Neural progenitor cell (in vitro differentiated cells): ENCODE measurements at regions not wholly inside any gene's neighbourhood (a gene's known extent, or its start where the extent isn't known, plus 50 kb on each side); places are given as distances from the start of the nearest gene placed in this dataset.
"Not testable (repeated sequence)": the region's sequence is repeated elsewhere in the genome, so short reads cannot be mapped to it uniquely, and the experiment has no call there.

Experiments used
- EZH2 ChIP-seq: fragments of 200-600 bp; sonication (generic); IDR thresholded peaks from 2 replicates; pipeline ENCODE4 v1.6.1; 2017; ENCODE audit warnings: antibody characterized with exemption, mild to moderate bottlenecking, moderate library complexity
- TF ChIP-seq, protein P1 (sequence below): fragments of 200-600 bp; sonication (generic); IDR thresholded peaks from 2 replicates; pipeline ENCODE4 v1.5.1; 2017; ENCODE audit warnings: antibody characterized with exemption, mild to moderate bottlenecking

DNA sequence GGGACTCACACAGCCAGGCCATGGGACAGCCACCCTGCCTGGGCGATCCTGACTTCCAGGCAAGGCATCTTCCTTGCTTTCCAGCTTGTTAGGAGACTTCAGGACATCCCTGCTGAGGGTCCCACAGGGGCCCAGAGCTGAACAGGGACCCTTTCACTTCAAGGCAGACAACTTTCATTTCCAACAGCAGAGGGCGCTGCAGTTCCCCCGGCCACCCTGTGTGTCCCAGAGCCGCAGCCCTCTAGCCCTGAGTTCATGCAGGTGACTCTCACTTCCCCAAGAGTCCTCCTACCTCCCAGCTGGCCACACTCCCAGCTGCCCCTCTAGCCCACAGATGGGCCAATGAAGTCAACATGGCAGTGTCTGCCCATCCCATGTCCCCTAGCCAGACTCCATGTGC lies 1556.0 kb downstream of the FOXD4L5 start:
- TF ChIP-seq, protein P1, sequence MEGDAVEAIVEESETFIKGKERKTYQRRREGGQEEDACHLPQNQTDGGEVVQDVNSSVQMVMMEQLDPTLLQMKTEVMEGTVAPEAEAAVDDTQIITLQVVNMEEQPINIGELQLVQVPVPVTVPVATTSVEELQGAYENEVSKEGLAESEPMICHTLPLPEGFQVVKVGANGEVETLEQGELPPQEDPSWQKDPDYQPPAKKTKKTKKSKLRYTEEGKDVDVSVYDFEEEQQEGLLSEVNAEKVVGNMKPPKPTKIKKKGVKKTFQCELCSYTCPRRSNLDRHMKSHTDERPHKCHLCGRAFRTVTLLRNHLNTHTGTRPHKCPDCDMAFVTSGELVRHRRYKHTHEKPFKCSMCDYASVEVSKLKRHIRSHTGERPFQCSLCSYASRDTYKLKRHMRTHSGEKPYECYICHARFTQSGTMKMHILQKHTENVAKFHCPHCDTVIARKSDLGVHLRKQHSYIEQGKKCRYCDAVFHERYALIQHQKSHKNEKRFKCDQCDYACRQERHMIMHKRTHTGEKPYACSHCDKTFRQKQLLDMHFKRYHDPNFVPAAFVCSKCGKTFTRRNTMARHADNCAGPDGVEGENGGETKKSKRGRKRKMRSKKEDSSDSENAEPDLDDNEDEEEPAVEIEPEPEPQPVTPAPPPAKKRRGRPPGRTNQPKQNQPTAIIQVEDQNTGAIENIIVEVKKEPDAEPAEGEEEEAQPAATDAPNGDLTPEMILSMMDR = not testable (repeated sequence)
- TF ChIP-seq EZH2 = not testable (repeated sequence)
